TTC549 (cell line): ENCODE measurements at regions not wholly inside any gene's neighbourhood (a gene's known extent, or its start where the extent isn't known, plus 50 kb on each side); places are given as distances from the start of the nearest gene placed in this dataset.

Source experiments
- FAIRE-seq: peaks from 2 replicates; lab custom pipeline; 2012; peaks lifted over from hg19 to GRCh38; lab: Jason Lieb, UNC

DNA sequence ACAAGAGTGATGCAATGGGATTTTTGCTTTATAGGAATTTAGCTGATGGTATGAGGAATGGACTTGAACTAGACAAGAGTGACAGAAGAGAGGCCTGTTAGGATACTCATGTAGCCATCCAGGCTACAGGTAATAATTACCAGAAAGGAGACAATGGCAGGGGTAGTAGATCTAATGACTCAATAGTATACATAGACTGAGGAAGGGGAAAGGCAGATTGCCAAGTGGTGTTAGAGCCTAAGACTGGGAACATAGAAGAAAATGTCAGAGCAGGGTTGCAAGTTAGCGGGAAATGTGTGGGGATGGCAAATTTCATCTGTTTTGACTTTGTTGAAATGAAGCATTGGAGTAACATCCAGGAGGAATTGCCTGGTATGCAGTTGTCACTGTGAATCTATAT is 295.6 kb downstream of the UTRN start:
- FAIRE-seq, result no peak

DNA sequence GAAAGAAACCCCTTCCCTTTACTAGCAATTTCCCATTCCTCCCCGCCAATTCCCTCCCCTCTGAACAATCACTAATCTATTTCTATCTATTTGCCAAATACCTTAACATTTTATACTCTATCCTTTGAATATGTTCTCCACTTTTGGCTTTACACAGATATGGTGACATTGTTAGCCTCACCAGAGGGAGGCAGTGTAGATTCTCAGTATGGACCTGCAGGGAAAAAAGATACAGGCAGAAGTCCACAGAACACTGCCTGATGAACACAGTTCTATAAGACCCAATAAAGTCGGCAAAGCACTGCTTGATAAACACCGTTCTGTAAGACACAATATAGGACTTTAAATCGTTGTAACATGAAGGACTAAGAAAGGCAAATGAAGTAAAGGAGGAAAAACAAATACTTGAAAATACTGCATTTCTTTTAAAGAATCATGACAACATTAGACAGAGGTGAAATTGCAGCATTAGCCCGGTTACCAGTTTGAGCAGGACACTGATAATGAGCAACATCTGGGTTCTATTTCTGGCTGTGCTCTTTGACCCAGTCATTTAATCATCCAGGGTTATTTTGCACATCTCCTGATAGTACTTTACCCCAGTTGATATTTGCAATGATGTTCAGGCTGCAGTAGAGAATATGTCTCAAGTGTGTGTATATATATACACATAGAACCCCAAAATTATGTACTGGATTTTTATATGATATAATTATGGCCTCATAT is 296.8 kb downstream of the UTRN start:
- peak; percentile 80 for FAIRE-seq

- no peak for FAIRE-seq
These were observed 297.9 kb downstream of the UTRN start for GRCh38 chr6:144582939-144583613.

GRCh38 chr6:144583614-144583954 is 298.4 kb downstream of the UTRN start:
- FAIRE-seq, result no peak

DNA sequence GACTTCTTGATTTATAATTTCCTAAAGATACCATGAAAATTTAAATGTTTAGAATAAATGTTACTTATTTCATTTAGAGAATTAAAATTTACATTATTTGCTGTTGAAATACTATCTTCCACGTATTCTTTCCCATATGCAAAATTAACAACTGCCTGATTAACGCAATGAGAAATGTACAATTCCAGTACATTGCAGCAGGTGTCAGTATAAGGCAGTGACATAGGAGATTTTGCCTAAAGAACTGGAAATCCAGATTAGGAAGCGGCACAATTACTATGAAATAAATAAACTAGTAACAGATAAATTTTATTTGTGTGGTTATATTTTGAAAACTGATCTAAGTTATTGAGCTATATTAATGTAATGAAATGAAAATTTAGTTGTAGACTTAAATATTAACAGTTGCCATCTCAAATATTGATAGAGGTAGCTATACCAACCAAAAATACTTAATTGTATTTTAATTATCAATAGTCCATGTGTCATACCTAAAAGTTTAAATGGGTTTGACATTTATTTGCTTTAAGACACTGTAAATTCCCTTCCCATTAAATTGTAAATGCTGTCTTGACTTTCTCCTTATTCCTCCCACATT is 300.2 kb downstream of the UTRN start:
- peak; percentile 86 for FAIRE-seq

DNA sequence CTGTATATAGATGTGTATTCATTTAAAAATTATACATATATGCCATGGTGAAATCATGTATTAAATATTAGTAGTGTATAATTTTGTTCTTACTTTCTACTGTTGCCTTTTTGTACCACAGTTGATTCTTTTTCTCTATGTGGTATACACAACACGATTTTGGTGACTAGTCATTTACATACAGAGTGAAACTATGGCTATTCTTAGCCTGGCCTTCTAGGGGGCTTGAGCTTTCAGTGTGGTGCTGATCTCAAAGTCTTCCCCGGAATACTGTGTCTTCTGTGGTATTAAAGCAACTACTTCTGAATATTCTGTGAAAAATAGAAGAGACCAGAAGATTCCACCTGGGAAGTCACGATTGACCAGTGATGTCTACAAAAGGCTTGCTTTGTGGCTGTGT is 301.9 kb downstream of the UTRN start:
- FAIRE-seq, result no peak

GRCh38 chr6:144588697-144589325 is 303.7 kb downstream of the UTRN start:
- FAIRE-seq, result no peak

DNA sequence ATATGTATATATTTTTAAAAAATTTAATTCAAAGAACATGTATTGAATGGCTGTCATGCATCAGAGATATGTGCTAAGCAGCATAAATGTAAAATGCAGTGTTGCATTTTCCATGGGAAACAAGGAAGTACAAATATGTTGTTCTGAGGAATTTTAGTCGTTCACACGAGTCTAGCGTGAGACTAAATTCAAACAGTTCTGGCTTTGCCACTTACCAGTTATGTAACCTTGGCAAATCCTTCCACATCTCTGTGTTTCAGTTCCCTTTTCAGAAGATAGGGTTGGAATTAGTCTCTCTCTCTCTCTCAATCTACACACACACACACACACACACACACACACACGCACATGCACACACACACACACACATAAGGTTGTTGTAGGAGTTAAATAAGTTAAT is 305.4 kb downstream of the UTRN start:
- no peak for FAIRE-seq

GRCh38 chr6:144593392-144593791 is 308.3 kb downstream of the UTRN start:
- FAIRE-seq, result no peak

DNA sequence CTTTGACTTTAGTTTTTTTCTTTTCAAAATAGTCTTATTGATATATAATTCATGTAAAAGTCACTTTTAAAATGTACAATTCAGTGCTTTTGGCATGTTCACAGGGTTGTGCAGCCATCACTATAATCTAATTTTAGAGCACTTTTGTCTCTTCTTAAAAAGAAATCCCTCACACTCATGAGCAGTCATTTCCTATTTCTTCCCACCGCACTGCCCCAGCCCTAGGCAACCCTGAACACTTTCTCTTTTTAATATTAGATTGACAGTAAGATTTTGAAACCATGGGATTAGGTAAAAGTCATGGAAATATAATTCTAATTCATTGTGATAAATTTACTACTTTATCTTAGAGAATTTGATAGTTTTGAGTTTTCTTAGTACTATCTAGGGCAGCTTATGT is 309.4 kb downstream of the UTRN start:
- no peak for FAIRE-seq

DNA sequence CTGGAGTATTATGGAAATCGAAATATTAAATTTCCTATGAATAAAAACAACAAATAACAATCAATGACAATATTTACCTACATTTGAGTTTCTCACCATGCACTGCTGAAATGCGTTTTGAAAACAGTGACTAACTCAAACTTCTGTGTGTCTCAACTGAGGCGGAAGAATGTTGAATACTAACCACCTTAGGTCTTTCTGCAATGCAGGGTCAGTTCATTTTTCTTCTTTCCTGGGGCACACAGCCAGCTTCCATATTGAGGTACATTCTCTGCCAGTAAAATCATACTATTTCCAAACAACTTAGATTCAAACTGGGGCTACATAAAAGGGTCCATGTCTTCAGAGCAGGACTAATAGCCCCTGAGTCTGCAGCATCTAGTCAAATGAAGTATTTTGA is 310.1 kb downstream of the UTRN start:
- no peak for FAIRE-seq

- no peak for FAIRE-seq
These were observed 312.4 kb downstream of the UTRN start for GRCh38 chr6:144597511-144597910.

DNA sequence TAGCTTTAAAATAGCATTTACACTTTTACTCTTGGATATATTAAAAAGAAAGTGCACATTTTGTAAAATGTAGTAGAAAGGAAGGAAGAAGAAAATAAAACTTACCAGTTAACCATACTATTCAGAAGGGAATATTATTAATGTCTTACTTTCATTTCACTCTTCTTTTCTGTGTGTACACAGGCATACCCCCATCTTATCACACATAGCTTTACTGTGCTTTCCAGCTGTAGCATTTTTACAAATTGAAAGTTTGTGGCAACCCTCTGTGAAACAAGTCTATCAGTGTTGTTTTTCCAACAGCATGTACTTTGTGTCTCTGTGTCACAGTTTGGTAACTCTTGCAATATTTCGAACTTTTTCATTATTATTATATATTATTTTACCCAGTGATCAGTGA is 314.5 kb downstream of the UTRN start:
- FAIRE-seq, result no peak

- no peak for FAIRE-seq
These were observed 316.1 kb downstream of the UTRN start for GRCh38 chr6:144601221-144601620.

DNA sequence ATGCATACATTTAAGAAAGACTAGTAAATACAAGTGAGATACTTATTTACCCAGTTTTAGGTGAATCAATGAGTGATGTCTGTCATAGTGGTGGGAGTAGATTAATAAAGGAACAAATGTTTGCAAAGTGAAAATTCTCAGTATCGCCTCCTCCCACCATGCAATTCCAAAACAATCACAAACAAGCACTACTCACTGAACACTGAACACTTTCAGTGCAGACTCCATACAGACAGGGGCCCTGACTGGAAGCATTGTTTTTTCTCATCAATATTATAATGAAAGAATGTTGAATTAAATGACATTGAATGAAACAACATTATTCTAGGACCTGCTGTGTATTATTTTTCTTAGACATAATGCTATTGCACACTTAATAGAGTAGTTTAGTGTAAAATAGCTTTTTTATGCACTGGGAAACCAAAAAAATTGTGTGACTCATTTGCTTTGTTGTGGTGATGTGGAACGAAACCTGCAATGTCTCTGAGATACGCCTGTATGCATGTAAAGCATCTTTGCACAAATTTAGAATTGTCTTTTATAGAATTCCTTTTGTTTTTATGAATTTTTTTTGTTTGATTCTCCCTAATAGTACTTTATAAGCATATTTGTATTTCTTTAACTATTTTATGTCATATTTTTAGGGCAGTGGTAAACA is 317.5 kb downstream of the UTRN start:
- FAIRE-seq, result no peak

GRCh38 chr6:144606083-144606482 is 320.9 kb downstream of the UTRN start:
- FAIRE-seq, result no peak

GRCh38 chr6:144607998-144608735 is 323.0 kb downstream of the UTRN start:
- FAIRE-seq, result no peak

DNA sequence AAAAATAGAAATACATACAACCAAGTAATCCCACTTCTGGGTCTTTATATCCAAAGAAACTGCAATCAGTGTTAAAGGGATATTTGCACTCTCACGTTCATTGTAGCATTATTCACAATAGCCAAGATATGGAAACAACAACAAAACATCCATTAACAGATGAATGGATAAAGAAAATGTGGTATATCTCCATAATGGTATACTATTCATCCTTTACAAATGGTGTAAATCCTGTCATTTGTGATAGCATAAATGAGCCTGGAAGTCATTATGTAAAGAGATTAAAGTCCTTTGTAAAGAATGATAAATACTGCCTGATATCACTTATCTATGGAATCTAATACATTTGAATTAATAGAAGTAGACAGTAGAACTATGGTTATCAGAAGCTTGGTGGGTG is 327.7 kb downstream of the UTRN start:
- FAIRE-seq, result no peak

GRCh38 chr6:144613859-144614258 is 328.7 kb downstream of the UTRN start:
- FAIRE-seq, result no peak

- no peak for FAIRE-seq
These were observed 330.7 kb downstream of the UTRN start for GRCh38 chr6:144615870-144616269.

- FAIRE-seq, result no peak
These were observed 332.1 kb downstream of the UTRN start for GRCh38 chr6:144617191-144617590.

GRCh38 chr6:144617708-144618107 is 332.6 kb downstream of the UTRN start:
- no peak for FAIRE-seq
